B cell (primary cell): ENCODE measurements at regions not wholly inside any gene's neighbourhood (a gene's known extent, or its start where the extent isn't known, plus 50 kb on each side); places are given as distances from the start of the nearest gene placed in this dataset.

Experiments used
- ATAC-seq: fragments of 200-7000 bp; cut with Tn5 transposase; one replicate; pipeline ENCODE4 v1.10.0; 2021; ENCODE audit warnings: low read depth, mild to moderate bottlenecking, moderate number of reproducible peaks, moderate library complexity
- CTCF ChIA-PET: fragments of 350-600 bp; sonication (Branson Sonifier 250); formaldehyde crosslinking; loops from one replicate; lab custom pipeline; 2021; ENCODE audit warnings: antibody characterized with exemption, inconsistent platforms; lab: Charles Lee
- POLR2A ChIA-PET: fragments of 350-600 bp; sonication (Branson Sonifier 250); formaldehyde crosslinking; loops from one replicate; lab custom pipeline; 2021; ENCODE audit warnings: antibody characterized with exemption; lab: Charles Lee
- DNase-seq: peaks from one replicate; pipeline ENCODE4 v3.0.0; 2013
- H2AFZ ChIP-seq: 2 replicates; pipeline ENCODE4 v1.6.1; 2012; ENCODE audit warnings: mild to moderate bottlenecking, low read depth, low read length; ENCODE audit not compliant: insufficient read depth, poor library complexity, severe bottlenecking
- H3K27ac ChIP-seq, 2 donors: 1 replicate in 1 of 2; 2 replicates in 1 of 2; pipeline ENCODE4 v1.5.1; 2012 to 2013; ENCODE audit warnings: low read length in 2 of 2, mild to moderate bottlenecking in 2 of 2, moderate library complexity in 1 of 2
- H3K27me3 ChIP-seq, 4 experiments: fragments of 200-600 bp in 1 of 4; sonication (generic) in 1 of 4; replicated peaks in 1 of 4; 1 replicate in 2 of 4; 2 replicates in 2 of 4; pipeline versions ENCODE4 v1.6.1 to v1.7.0; 2013 to 2016; ENCODE audit warnings: low read length in 3 of 4, mild to moderate bottlenecking in 2 of 4, mixed read lengths in 1 of 4, moderate library complexity in 1 of 4; ENCODE audit not compliant: insufficient read depth in 4 of 4, control insufficient read depth in 3 of 4; ENCODE audit errors: control extremely low read depth in 1 of 4
- H3K36me3 ChIP-seq, 2 experiments: replicated peaks in 1 of 2; 1 replicate in 1 of 2; 2 replicates in 1 of 2; pipeline versions ENCODE4 v1.6.1 to v1.7.1; 2013; ENCODE audit warnings: low read length in 1 of 2; ENCODE audit not compliant: insufficient read depth in 2 of 2, control insufficient read depth in 1 of 2; ENCODE audit errors: control extremely low read depth in 1 of 2, extremely low read depth in 1 of 2
- H3K4me1 ChIP-seq, 2 donors: fragments of 200-600 bp in 1 of 2; sonication (generic) in 1 of 2; 1 replicate in 1 of 2; 2 replicates in 1 of 2; pipeline versions ENCODE4 v1.5.1 to v1.6.1; 2013 to 2017; ENCODE audit warnings: low read length in 2 of 2; ENCODE audit not compliant: control insufficient read depth in 2 of 2, insufficient read depth in 2 of 2
- H3K4me2 ChIP-seq: replicated peaks from 2 replicates; pipeline ENCODE3; 2012; ENCODE audit warnings: mild to moderate bottlenecking, low read depth, low read length; ENCODE audit not compliant: poor library complexity, severe bottlenecking
- H3K4me3 ChIP-seq, 5 experiments: fragments of 200-600 bp in 1 of 5; sonication (generic) in 1 of 5; 1 replicate in 3 of 5; 2 replicates in 2 of 5; pipeline versions ENCODE4 v1.5.1 to v1.7.0; 2011 to 2016; ENCODE audit warnings: low read length in 4 of 5, mild to moderate bottlenecking in 4 of 5, low read depth in 2 of 5, control low read depth in 1 of 5, moderate library complexity in 1 of 5; ENCODE audit not compliant: insufficient read depth in 1 of 5; ENCODE audit errors: control extremely low read depth in 1 of 5, extremely low read depth in 1 of 5
- H3K79me2 ChIP-seq: fragments of 200-600 bp; sonication (generic); one replicate; pipeline ENCODE4 v1.6.0; 2016; ENCODE audit warnings: low read length; ENCODE audit not compliant: control insufficient read depth, insufficient read depth
- H3K9ac ChIP-seq: fragments of 200-600 bp; sonication (generic); 2 replicates; pipeline ENCODE4 v1.6.1; 2017; ENCODE audit warnings: mild to moderate bottlenecking, low read length, moderate library complexity
- H3K9me3 ChIP-seq, 3 donors: one replicate each; pipeline versions ENCODE4 v1.6.1 to v1.7.1; 2013; ENCODE audit warnings: low read length in 2 of 3; ENCODE audit not compliant: control insufficient read depth in 2 of 3, insufficient read depth in 1 of 3; ENCODE audit errors: control extremely low read depth in 1 of 3
- H4K20me1 ChIP-seq: 2 replicates; pipeline ENCODE4 v1.6.0; 2012; ENCODE audit warnings: mild to moderate bottlenecking, low read length; ENCODE audit not compliant: insufficient read depth, control insufficient read depth, poor library complexity, severe bottlenecking
- H3K27ac Mint-ChIP-seq: one replicate; pipeline ENCODE4 v1.8.0; 2021; ENCODE audit warnings: mixed read lengths
- H3K27me3 Mint-ChIP-seq: one replicate; pipeline ENCODE4 v1.8.0; 2021; ENCODE audit warnings: mixed read lengths
- H3K4me1 Mint-ChIP-seq: one replicate; pipeline ENCODE4 v1.8.0; 2021; ENCODE audit warnings: mixed read lengths
- H3K4me3 Mint-ChIP-seq: one replicate; pipeline ENCODE4 v1.8.0; 2021; ENCODE audit warnings: mixed read lengths
- H3K9me3 Mint-ChIP-seq: one replicate; pipeline ENCODE4 v1.8.0; 2022; ENCODE audit warnings: mixed read lengths; ENCODE audit not compliant: insufficient read depth
- EZH2 ChIP-seq: IDR thresholded peaks from 2 replicates; pipeline ENCODE4 v1.6.1; 2012; ENCODE audit warnings: borderline replicate concordance, low read depth, mild to moderate bottlenecking, moderate library complexity, low read length; ENCODE audit not compliant: insufficient read depth, poor library complexity, severe bottlenecking
- WGBS: methylation state at CpG from one replicate; pipeline ENCODE4 v1.1.5; 2013; ENCODE audit warnings: missing lambda C conversion rate; ENCODE audit not compliant: insufficient coverage; 5-methylcytosine and 5-hydroxymethylcytosine counted together
- intact Hi-C: fragments of 100-400 bp; cut with micrococcal nuclease; formaldehyde crosslinking; loops from one replicate; pipeline ENCODE4 v1.10.0; 2022
- TF ChIP-seq, protein P1 (sequence below): fragments of 200-600 bp; IDR thresholded peaks from one replicate; pipeline ENCODE4 v1.8.0; 2022; ENCODE audit warnings: antibody characterized with exemption, mild to moderate bottlenecking

DNA sequence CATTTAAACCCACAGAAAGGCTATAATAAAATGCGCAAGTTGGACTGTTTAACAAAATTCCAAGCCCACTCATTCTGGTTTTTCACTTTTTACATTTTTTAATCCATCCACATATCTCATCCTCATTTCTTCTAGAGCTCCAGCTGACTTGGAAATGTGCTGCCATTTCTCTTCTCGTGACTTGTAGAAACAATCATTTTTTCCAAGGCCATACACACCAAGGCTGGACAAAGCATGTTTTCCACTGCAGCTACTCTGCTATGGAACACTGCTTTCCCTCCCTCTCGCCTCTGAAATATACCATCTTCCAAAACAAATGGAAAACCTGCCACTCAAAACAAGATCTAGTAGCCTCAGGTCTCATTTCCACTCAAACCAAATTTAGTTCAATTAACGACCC lies 141.1 kb downstream of the ESM1 start:
- peak overlapping the region; percentile 67 for H2AFZ ChIP-seq
- H3K36me3 ChIP-seq, result no peaks in the 10 kb centered on the region
- Mint-ChIP-seq H3K27ac (peak overlapping the region; percentile 42), H3K4me1 (peaks cover 23% of the 10 kb centered on the region), H3K4me3 (peak overlapping the region; percentile 38), H3K27me3 (peaks cover 10% of the 10 kb centered on the region), H3K9me3 (no peaks in the 10 kb centered on the region)
- no peak overlapping the region for H3K9ac ChIP-seq
- H4K20me1 ChIP-seq, result no peaks in the 10 kb centered on the region
- DNase-seq (no peak), ATAC-seq (no peak)
- CTCF ChIA-PET, result interaction anchor here (0.6 to 4.7 kb wide), 30 partner anchors 11 to 425 kb away, joined by 3 to 258 read pairs (median 5); partner anchors contain the start of gene SNX18
- peak overlapping the region; percentile 66 for H3K4me2 ChIP-seq
- H3K4me1 ChIP-seq, result peaks cover 5 to 10% of the 10 kb centered on the region in 2 donors
- H3K27me3 ChIP-seq, result no peaks in the 10 kb centered on the region
- POLR2A ChIA-PET, result interaction anchor here (1.3 to 2.4 kb wide), 2 partner anchors 23 to 327 kb away, joined by 3 to 12 read pairs; partner anchors contain the start of gene SNX18
- peaks cover 4% of the 10 kb centered on the region for H3K79me2 ChIP-seq
- H3K9me3 ChIP-seq, result no peaks in the 10 kb centered on the region
- TF ChIP-seq EZH2, result no peak
- TF ChIP-seq, protein P1, sequence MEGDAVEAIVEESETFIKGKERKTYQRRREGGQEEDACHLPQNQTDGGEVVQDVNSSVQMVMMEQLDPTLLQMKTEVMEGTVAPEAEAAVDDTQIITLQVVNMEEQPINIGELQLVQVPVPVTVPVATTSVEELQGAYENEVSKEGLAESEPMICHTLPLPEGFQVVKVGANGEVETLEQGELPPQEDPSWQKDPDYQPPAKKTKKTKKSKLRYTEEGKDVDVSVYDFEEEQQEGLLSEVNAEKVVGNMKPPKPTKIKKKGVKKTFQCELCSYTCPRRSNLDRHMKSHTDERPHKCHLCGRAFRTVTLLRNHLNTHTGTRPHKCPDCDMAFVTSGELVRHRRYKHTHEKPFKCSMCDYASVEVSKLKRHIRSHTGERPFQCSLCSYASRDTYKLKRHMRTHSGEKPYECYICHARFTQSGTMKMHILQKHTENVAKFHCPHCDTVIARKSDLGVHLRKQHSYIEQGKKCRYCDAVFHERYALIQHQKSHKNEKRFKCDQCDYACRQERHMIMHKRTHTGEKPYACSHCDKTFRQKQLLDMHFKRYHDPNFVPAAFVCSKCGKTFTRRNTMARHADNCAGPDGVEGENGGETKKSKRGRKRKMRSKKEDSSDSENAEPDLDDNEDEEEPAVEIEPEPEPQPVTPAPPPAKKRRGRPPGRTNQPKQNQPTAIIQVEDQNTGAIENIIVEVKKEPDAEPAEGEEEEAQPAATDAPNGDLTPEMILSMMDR, result no peak
- no peak overlapping the region for H3K4me3 ChIP-seq
- 100% methylated on average over 3 of the region's 4 CpGs for WGBS
- no peak overlapping the region for H3K27ac ChIP-seq
- intact Hi-C loops, result no loop called here

DNA sequence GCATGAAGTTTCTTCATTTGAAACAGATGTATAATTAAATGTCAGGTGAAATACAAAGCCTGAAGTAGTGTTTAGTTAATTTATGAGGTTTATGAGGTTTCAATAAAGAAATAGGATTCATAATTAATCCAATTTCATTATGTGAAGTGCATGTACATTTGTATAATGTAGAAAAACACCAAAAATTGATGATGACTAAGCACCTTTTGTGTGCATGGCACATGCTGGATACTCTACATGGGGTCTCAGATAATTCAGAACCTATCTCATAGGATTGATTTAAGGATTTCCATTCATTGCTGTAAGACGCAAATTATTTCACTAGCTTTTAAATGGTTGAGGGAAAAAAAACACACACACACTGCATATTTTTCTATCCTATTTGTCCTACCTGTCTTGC lies 143.9 kb downstream of the ESM1 start:
- Mint-ChIP-seq H3K27ac (no peak overlapping the region), H3K27me3 (no peaks in the 10 kb centered on the region), H3K4me3 (no peak overlapping the region), H3K9me3 (no peaks in the 10 kb centered on the region), H3K4me1 (peaks cover 23% of the 10 kb centered on the region)
- POLR2A ChIA-PET, result no interaction called here
- H3K27ac ChIP-seq, result no peak overlapping the region
- peaks cover 5 to 10% of the 10 kb centered on the region in 2 donors for H3K4me1 ChIP-seq
- no peak overlapping the region for H3K4me3 ChIP-seq
- ATAC-seq (no peak), DNase-seq (no peak)
- no peaks in the 10 kb centered on the region for H3K27me3 ChIP-seq
- CTCF ChIA-PET, result no interaction called here
- no peak overlapping the region for H3K4me2 ChIP-seq
- TF ChIP-seq, protein P1, result no peak
- TF ChIP-seq EZH2, result no peak
- no peaks in the 10 kb centered on the region for H3K36me3 ChIP-seq
- WGBS, result no CpG with 5 or more reads among the region's 1 CpG
- H4K20me1 ChIP-seq, result no peaks in the 10 kb centered on the region
- H3K9me3 ChIP-seq, result no peaks in the 10 kb centered on the region
- H3K9ac ChIP-seq, result no peak overlapping the region
- intact Hi-C loops, result no loop called here
- peaks cover 4% of the 10 kb centered on the region for H3K79me2 ChIP-seq
- no peak overlapping the region for H2AFZ ChIP-seq
